8988T (cell line): ENCODE measurements at regions not wholly inside any gene's neighbourhood (a gene's known extent, or its start where the extent isn't known, plus 50 kb on each side); places are given as distances from the start of the nearest gene placed in this dataset.

Experiments used
- DNase-seq: peaks from one replicate; pipeline ENCODE4 v3.0.0; 2011

GRCh38 chr6:22673474-22673873 lies 104.1 kb downstream of the HDGFL1 start:
- no peak for DNase-seq

- no peak for DNase-seq
These were observed 111.6 kb downstream of the HDGFL1 start for GRCh38 chr6:22680950-22681349.

GRCh38 chr6:22681761-22682160 lies 112.4 kb downstream of the HDGFL1 start:
- DNase-seq = no peak

GRCh38 chr6:22682979-22683378 lies 113.6 kb downstream of the HDGFL1 start:
- DNase-seq = no peak

GRCh38 chr6:22690446-22690845 lies 121.1 kb downstream of the HDGFL1 start:
- no peak for DNase-seq

GRCh38 chr6:22694092-22694724 lies 124.8 kb downstream of the HDGFL1 start:
- no peak for DNase-seq

GRCh38 chr6:22696481-22696880 lies 127.1 kb downstream of the HDGFL1 start:
- no peak for DNase-seq

- no peak for DNase-seq
These were observed 127.9 kb downstream of the HDGFL1 start for GRCh38 chr6:22697306-22697705.

- no peak for DNase-seq
These were observed 129.8 kb downstream of the HDGFL1 start for GRCh38 chr6:22699151-22699550.

- no peak for DNase-seq
These were observed 137.3 kb downstream of the HDGFL1 start for GRCh38 chr6:22706651-22707050.

- no peak for DNase-seq
These were observed 139.1 kb downstream of the HDGFL1 start for GRCh38 chr6:22708469-22708868.

GRCh38 chr6:22709803-22710202 lies 140.4 kb downstream of the HDGFL1 start:
- DNase-seq = no peak

GRCh38 chr6:22716721-22717120 lies 147.4 kb downstream of the HDGFL1 start:
- DNase-seq = no peak

GRCh38 chr6:22717915-22718314 lies 148.5 kb downstream of the HDGFL1 start:
- no peak for DNase-seq

- no peak for DNase-seq
These were observed 153.5 kb downstream of the HDGFL1 start for GRCh38 chr6:22722913-22723312.

- no peak for DNase-seq
These were observed 157.6 kb downstream of the HDGFL1 start for GRCh38 chr6:22726966-22727365.

- DNase-seq = no peak
These were observed 158.3 kb downstream of the HDGFL1 start for GRCh38 chr6:22727710-22728109.

GRCh38 chr6:22732176-22732970 lies 163.0 kb downstream of the HDGFL1 start:
- no peak for DNase-seq

- no peak for DNase-seq
These were observed 167.4 kb downstream of the HDGFL1 start for GRCh38 chr6:22736740-22737139.

- no peak for DNase-seq
These were observed 168.0 kb downstream of the HDGFL1 start for GRCh38 chr6:22737331-22737730.

- no peak for DNase-seq
These were observed 168.8 kb downstream of the HDGFL1 start for GRCh38 chr6:22738194-22738593.

GRCh38 chr6:22747571-22747970 lies 178.2 kb downstream of the HDGFL1 start:
- no peak for DNase-seq

- no peak for DNase-seq
These were observed 179.3 kb downstream of the HDGFL1 start for GRCh38 chr6:22748681-22749080.

GRCh38 chr6:22749696-22750095 lies 180.3 kb downstream of the HDGFL1 start:
- no peak for DNase-seq

GRCh38 chr6:22751223-22751622 lies 181.9 kb downstream of the HDGFL1 start:
- no peak for DNase-seq
